Stimulated activated memory B cell treated with anti-CD40 and anti-IgM and Interleukin-4, amounts not matched to agents 10 μg/mL and 1 μg/mL and 100 μg/mL, for 72 hours (primary cell): ENCODE measurements at regions not wholly inside any gene's neighbourhood (a gene's known extent, or its start where the extent isn't known, plus 50 kb on each side); places are given as distances from the start of the nearest gene placed in this dataset.
"Not testable (repeated sequence)": the region's sequence is repeated elsewhere in the genome, so short reads cannot be mapped to it uniquely, and the experiment has no call there.

Experiments
- ATAC-seq: fragments of 150-1000 bp; cut with Tn5 transposase; 2 replicates; pipeline ENCODE4 v1.10.0; 2021
- H3K27ac Mint-ChIP-seq: one replicate; pipeline ENCODE4 v1.8.0; 2022; ENCODE audit warnings: mild to moderate bottlenecking, mixed read lengths
- H3K27me3 Mint-ChIP-seq: one replicate; pipeline ENCODE4 v1.8.0; 2022; ENCODE audit warnings: mixed read lengths
- H3K36me3 Mint-ChIP-seq: one replicate; pipeline ENCODE4 v1.8.0; 2022; ENCODE audit warnings: mixed read lengths
- H3K4me1 Mint-ChIP-seq: one replicate; pipeline ENCODE4 v1.8.0; 2022; ENCODE audit warnings: mixed read lengths
- H3K4me3 Mint-ChIP-seq: one replicate; pipeline ENCODE4 v1.8.0; 2022; ENCODE audit warnings: mild to moderate bottlenecking, moderate library complexity, mixed read lengths
- H3K9me3 Mint-ChIP-seq: one replicate; pipeline ENCODE4 v1.8.0; 2022; ENCODE audit warnings: mixed read lengths

GRCh38 chr2:82792316-82792715, 1666.8 kb downstream of the SUCLG1 start:
- ATAC-seq = no peak
- no peak overlapping the region for H3K27ac Mint-ChIP-seq
- no peaks in the 10 kb centered on the region for H3K4me1 Mint-ChIP-seq
- H3K4me3 Mint-ChIP-seq = no peak overlapping the region
- no peaks in the 10 kb centered on the region for H3K27me3 Mint-ChIP-seq
- H3K9me3 Mint-ChIP-seq = peaks cover 5% of the 10 kb centered on the region
- no peaks in the 10 kb centered on the region for H3K36me3 Mint-ChIP-seq

- Mint-ChIP-seq H3K27ac (no peak overlapping the region), H3K9me3 (peaks cover 5% of the 10 kb centered on the region), H3K4me1 (no peaks in the 10 kb centered on the region), H3K36me3 (no peaks in the 10 kb centered on the region), H3K27me3 (no peaks in the 10 kb centered on the region), H3K4me3 (no peak overlapping the region)
- no peak for ATAC-seq
These were observed 1668.7 kb downstream of the SUCLG1 start for GRCh38 chr2:82790206-82791021.

- Mint-ChIP-seq H3K27ac (no peak overlapping the region), H3K36me3 (no peaks in the 10 kb centered on the region), H3K4me1 (no peaks in the 10 kb centered on the region), H3K9me3 (peaks cover 5% of the 10 kb centered on the region), H3K27me3 (no peaks in the 10 kb centered on the region), H3K4me3 (no peak overlapping the region)
- ATAC-seq = no peak
These were observed 1669.3 kb downstream of the SUCLG1 start for GRCh38 chr2:82789851-82790205.

DNA sequence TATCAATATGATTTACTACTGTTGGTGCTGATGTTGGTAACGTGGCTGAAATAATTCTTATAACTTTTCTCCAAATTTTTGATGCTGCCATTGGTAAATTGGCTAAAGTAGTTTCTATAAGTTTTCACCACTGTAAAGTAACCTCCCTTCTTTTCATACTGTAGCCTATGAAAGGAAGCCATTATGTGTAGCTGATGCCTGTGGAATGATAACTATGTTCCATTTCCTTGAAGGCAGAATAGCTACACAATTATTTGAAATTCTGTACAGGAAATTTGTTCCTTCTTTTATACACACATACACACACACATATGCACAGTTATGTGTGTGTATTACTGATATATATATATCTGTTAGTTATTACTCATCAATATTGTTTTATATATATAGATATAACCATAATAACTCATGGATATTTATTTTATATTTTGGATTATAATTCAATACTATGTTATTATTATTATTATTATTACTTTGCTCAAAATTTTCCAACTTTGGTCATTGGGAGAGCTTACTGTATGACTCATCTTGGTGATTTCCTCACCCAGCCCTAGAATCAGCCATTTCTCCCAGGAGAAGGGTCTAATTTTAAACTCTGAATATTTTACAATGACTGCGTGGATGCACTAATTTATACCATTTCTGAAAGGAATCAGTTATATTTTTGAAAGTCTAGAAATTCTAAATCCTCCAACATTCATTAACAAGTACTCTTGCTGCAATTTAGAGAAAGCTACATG, 1677.7 kb downstream of the SUCLG1 start:
- Mint-ChIP-seq H3K4me3 (no peak overlapping the region), H3K4me1 (no peaks in the 10 kb centered on the region), H3K27ac (no peak overlapping the region), H3K9me3 (peaks cover 6% of the 10 kb centered on the region), H3K36me3 (no peaks in the 10 kb centered on the region), H3K27me3 (no peaks in the 10 kb centered on the region)
- no peak for ATAC-seq

- H3K27me3 Mint-ChIP-seq = no peaks in the 10 kb centered on the region
- no peak overlapping the region for H3K4me3 Mint-ChIP-seq
- no peak for ATAC-seq
- no peaks in the 10 kb centered on the region for H3K4me1 Mint-ChIP-seq
- peaks cover 9% of the 10 kb centered on the region for H3K9me3 Mint-ChIP-seq
- H3K36me3 Mint-ChIP-seq = no peaks in the 10 kb centered on the region
- H3K27ac Mint-ChIP-seq = no peak overlapping the region
These were observed 1679.0 kb downstream of the SUCLG1 start for GRCh38 chr2:82780050-82780449.

DNA sequence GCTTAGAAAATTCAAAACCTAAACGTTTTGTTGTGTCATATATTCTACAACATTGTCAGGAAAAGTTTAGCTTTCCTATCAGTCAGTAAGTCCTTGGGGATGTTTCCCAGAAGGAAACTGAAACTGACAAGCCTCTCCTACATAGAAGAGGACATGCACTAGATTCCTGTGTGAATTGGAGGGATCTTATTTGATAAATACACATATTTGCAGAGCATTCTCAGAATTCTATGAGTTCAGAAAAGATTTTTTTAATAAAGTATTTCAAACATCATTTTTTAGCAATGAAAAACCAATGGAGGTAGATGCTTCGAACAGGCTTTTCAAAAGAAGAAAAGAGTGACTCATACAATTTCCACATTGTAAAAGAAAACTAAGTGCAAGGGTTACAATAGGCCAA, 1706.7 kb downstream of the SUCLG1 start:
- Mint-ChIP-seq H3K27me3 (no peaks in the 10 kb centered on the region), H3K27ac (no peak overlapping the region), H3K9me3 (peaks cover 14% of the 10 kb centered on the region), H3K4me3 (no peak overlapping the region), H3K4me1 (no peaks in the 10 kb centered on the region), H3K36me3 (no peaks in the 10 kb centered on the region)
- ATAC-seq = no peak

DNA sequence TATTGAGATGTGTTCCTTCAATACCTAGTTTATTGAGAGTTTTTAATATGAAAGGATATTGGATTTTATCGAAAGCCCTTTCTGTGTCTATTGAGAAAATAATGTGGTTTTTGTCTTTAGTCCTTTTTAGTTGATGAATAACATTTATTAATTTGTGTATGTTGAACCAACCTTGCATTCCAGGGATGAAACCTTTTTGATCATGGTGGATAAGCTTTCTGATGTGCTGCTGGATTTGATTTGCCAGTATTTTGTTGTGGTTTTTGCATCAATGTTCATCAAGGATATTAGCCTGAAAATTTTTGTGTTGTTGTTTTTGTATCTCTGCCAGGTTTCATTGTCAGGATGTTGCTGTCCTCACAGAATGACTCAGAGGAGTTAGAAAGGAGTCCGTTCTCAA, 1710.4 kb downstream of the SUCLG1 start:
- Mint-ChIP-seq H3K27me3 (no peaks in the 10 kb centered on the region), H3K9me3 (peaks cover 21% of the 10 kb centered on the region), H3K36me3 (no peaks in the 10 kb centered on the region), H3K4me3 (no peak overlapping the region), H3K27ac (no peak overlapping the region), H3K4me1 (no peaks in the 10 kb centered on the region)
- ATAC-seq = no peak

GRCh38 chr2:82740527-82740926, 1718.6 kb downstream of the SUCLG1 start:
- no peak overlapping the region for H3K27ac Mint-ChIP-seq
- H3K27me3 Mint-ChIP-seq = no peaks in the 10 kb centered on the region
- H3K9me3 Mint-ChIP-seq = peaks cover 9% of the 10 kb centered on the region
- H3K4me3 Mint-ChIP-seq = no peak overlapping the region
- no peaks in the 10 kb centered on the region for H3K4me1 Mint-ChIP-seq
- ATAC-seq = no peak
- no peaks in the 10 kb centered on the region for H3K36me3 Mint-ChIP-seq

DNA sequence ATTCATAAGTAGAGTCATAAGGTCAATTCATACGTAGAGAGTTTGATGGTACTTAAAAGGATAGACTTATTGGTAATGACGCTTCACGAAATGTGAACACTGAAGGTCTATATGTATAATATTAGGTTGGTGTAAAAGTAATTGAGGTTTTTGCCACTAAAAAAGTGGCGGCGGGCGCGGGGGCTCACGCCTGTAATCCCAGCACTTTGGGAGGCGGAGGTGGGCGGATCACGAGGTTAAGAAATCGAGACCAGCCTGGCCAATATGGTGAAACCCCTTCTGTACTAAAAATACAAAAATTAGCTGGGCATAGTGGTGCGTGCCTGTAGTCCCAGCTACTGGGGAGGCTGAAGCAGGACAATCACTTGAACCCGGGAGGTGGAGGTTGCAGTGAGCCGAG, 1721.1 kb downstream of the SUCLG1 start:
- H3K4me1 Mint-ChIP-seq, H3K36me3 Mint-ChIP-seq, ATAC-seq, H3K9me3 Mint-ChIP-seq, H3K27me3 Mint-ChIP-seq, H3K27ac Mint-ChIP-seq, H3K4me3 Mint-ChIP-seq: not testable (repeated sequence)

DNA sequence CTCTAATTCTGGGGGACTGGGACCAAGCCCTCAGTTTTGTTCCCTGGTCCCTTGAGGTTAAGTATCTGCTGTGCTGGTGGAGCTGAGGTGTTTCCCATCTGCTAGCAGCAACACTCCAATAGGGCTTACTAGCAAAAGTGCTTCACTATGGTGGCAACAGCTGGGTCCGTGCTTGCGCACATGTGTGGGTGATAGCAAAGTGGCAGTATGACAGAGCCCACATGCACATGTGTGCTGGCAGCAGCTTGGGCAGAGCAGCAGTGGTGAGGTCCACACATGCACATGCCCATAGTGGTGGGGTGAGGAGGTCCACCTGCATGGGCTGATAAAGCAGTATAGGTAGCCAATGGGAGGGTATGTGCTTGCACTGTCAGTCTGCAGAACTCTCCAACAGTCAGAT, 1723.7 kb downstream of the SUCLG1 start:
- peak; percentile 34 for ATAC-seq
- Mint-ChIP-seq H3K4me1 (no peaks in the 10 kb centered on the region), H3K4me3 (no peak overlapping the region), H3K27ac (no peak overlapping the region), H3K9me3 (no peaks in the 10 kb centered on the region), H3K27me3 (no peaks in the 10 kb centered on the region), H3K36me3 (no peaks in the 10 kb centered on the region)

DNA sequence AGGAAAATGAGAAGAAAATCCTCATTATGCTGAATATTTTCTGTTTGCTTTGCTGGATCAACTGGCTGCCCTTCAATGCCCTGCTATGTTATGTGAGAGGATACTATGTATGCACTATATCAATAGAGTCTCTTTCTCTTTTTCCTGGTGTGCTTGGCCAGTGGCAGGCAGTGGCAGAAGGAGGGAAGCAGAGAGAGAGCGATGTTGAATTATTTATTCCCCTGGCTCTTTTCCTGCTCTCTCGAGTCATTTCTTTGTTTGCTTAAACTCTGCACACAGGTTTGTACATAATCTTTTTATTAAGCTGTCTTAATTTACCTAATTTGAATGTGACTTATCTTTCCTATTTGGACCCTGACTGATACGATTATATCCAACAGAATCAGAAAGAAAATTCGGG, 1727.3 kb downstream of the SUCLG1 start:
- Mint-ChIP-seq H3K36me3 (no peaks in the 10 kb centered on the region), H3K9me3 (no peaks in the 10 kb centered on the region), H3K27me3 (no peaks in the 10 kb centered on the region), H3K4me3 (no peak overlapping the region), H3K4me1 (no peaks in the 10 kb centered on the region), H3K27ac (no peak overlapping the region)
- no peak for ATAC-seq

DNA sequence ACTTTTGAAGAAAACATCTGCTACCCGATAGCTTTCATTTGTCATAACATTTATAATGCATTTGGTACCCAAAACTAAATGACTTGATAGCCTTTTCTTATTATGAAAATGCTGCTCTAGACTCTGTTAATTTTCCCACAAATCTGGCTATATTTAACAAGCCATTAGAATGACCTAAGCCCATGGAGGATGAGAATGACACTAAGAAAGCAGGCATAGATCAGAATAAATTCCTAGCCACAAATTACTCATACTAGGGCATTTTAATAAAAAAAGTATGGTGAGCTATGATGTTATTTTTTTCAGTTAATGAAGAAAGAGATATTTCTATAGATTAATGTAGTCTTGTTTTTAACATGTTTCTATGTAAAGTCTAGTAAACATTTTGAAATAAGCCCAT, 1728.3 kb downstream of the SUCLG1 start:
- Mint-ChIP-seq H3K4me3 (no peak overlapping the region), H3K27me3 (no peaks in the 10 kb centered on the region), H3K27ac (no peak overlapping the region), H3K9me3 (no peaks in the 10 kb centered on the region), H3K4me1 (no peaks in the 10 kb centered on the region), H3K36me3 (no peaks in the 10 kb centered on the region)
- no peak for ATAC-seq

- no peaks in the 10 kb centered on the region for H3K4me1 Mint-ChIP-seq
- no peaks in the 10 kb centered on the region for H3K27me3 Mint-ChIP-seq
- no peak overlapping the region for H3K27ac Mint-ChIP-seq
- no peaks in the 10 kb centered on the region for H3K36me3 Mint-ChIP-seq
- no peak for ATAC-seq
- no peak overlapping the region for H3K4me3 Mint-ChIP-seq
- H3K9me3 Mint-ChIP-seq = no peaks in the 10 kb centered on the region
These were observed 1731.0 kb downstream of the SUCLG1 start for GRCh38 chr2:82728090-82728489.

DNA sequence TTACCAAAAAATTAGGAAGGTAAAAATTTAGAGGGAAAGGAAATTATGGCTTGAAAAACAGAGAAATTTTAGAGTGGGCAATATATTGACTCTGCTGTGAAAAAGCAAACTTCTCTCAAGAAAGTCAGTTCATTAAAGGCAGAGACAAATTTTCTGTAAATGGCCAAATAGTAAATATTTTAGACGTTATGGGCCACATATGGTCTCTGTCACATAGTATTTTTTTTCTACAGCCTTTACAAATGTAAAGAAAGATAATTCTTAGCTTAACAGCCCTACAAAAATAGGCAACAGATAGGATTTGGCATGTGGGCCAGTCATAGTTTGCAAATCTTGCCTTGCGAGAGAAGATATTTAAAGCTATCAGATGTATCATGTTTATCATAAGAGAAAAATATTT, 1750.4 kb downstream of the SUCLG1 start:
- Mint-ChIP-seq H3K4me3 (no peak overlapping the region), H3K27ac (no peak overlapping the region), H3K27me3 (no peaks in the 10 kb centered on the region), H3K36me3 (no peaks in the 10 kb centered on the region), H3K9me3 (peaks cover 12% of the 10 kb centered on the region), H3K4me1 (no peaks in the 10 kb centered on the region)
- ATAC-seq = no peak

GRCh38 chr2:82697231-82697630, 1761.8 kb downstream of the SUCLG1 start:
- no peak for ATAC-seq
- Mint-ChIP-seq H3K27ac (no peak overlapping the region), H3K4me3 (no peak overlapping the region), H3K27me3 (no peaks in the 10 kb centered on the region), H3K9me3 (peaks cover 3% of the 10 kb centered on the region), H3K36me3 (no peaks in the 10 kb centered on the region), H3K4me1 (no peaks in the 10 kb centered on the region)

DNA sequence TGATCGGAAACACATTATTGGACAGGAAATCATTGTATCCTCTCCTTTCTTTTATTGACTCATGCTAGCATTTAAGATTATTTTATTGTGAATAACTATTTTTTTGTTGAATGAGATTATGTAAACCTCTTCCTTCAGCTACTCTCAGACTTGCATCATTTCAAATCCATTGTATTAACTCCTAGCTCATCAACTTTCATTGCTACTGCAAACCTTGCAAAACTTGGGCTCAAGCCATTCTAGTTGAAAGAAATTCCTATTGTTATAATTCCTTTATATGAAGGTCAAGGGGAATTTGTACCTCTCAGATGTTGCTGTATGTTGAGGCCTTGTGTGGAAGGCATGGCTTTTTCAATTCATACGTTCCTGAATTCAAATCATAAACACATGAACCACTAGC, 1764.6 kb downstream of the SUCLG1 start:
- no peaks in the 10 kb centered on the region for H3K27me3 Mint-ChIP-seq
- no peaks in the 10 kb centered on the region for H3K4me1 Mint-ChIP-seq
- peaks cover 2% of the 10 kb centered on the region for H3K9me3 Mint-ChIP-seq
- no peaks in the 10 kb centered on the region for H3K36me3 Mint-ChIP-seq
- no peak overlapping the region for H3K27ac Mint-ChIP-seq
- no peak overlapping the region for H3K4me3 Mint-ChIP-seq
- ATAC-seq = no peak
